GM23338 (cell line): ENCODE measurements at regions not wholly inside any gene's neighbourhood (a gene's known extent, or its start where the extent isn't known, plus 50 kb on each side); places are given as distances from the start of the nearest gene placed in this dataset.

ENCODE experiments used
- CREB1 ChIP-seq: fragments of 250-450 bp; sonication (Bioruptor Pico); IDR thresholded peaks from 2 replicates; pipeline ENCODE4 v1.5.0; 2020; ENCODE audit warnings: low read depth, mild to moderate bottlenecking, moderate library complexity
- EZH2 ChIP-seq: fragments of 200-600 bp; sonication (generic); IDR thresholded peaks from one replicate; pipeline ENCODE4 v1.8.0; 2017; ENCODE audit warnings: antibody characterized with exemption, mild to moderate bottlenecking, low read depth; ENCODE audit not compliant: unreplicated experiment
- EZH2phosphoT487 ChIP-seq: fragments of 200-600 bp; sonication (generic); IDR thresholded peaks from one replicate; pipeline ENCODE4 v1.8.1; 2018; ENCODE audit warnings: antibody characterized with exemption; ENCODE audit not compliant: unreplicated experiment
- JUNB ChIP-seq: IDR thresholded peaks from one replicate; pipeline ENCODE4 v1.6.1; 2016; ENCODE audit warnings: antibody characterized with exemption; ENCODE audit not compliant: unreplicated experiment
- NANOG ChIP-seq: IDR thresholded peaks from 2 replicates; pipeline ENCODE4 v1.6.1; 2016; ENCODE audit warnings: antibody characterized with exemption, borderline replicate concordance
- POLR2AphosphoS5 ChIP-seq: IDR thresholded peaks from 2 replicates; pipeline ENCODE4 v1.6.1; 2016; ENCODE audit warnings: antibody characterized with exemption, low read depth
- TF ChIP-seq, protein P1 (sequence below), 2 experiments: fragments of 200-600 bp in 1 of 2; sonication (generic) in 1 of 2; conservative IDR thresholded peaks; 2 replicates each; pipeline versions ENCODE4 v1.5.1 to v1.6.1; 2016 to 2017; ENCODE audit warnings: antibody characterized with exemption in 2 of 2, low read depth in 2 of 2, mild to moderate bottlenecking in 2 of 2, moderate library complexity in 1 of 2
- TF ChIP-seq, protein P2 (sequence below): IDR thresholded peaks from one replicate; pipeline ENCODE4 v1.6.1; 2018; ENCODE audit warnings: antibody characterized with exemption; ENCODE audit not compliant: unreplicated experiment

DNA sequence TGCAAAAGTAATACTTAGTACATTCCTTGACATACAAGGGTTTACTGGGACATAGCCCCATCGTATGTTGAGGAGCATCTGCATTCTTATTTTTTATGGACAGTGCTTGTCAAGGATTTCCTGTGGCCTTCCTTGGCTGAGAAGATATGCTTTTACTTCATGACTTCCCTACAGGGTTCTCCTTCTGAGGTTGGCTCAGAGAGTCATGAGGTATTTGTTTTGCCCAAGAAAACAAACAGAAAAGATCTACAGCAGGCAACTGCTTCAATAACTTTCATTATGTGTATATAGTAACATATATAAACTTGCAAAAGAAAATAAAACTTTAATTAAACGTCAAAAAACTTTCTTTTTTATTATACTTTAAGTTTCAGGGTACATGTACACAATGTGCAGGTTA, 577.2 kb upstream of the SEMA3D start:
- TF ChIP-seq, protein P1, sequence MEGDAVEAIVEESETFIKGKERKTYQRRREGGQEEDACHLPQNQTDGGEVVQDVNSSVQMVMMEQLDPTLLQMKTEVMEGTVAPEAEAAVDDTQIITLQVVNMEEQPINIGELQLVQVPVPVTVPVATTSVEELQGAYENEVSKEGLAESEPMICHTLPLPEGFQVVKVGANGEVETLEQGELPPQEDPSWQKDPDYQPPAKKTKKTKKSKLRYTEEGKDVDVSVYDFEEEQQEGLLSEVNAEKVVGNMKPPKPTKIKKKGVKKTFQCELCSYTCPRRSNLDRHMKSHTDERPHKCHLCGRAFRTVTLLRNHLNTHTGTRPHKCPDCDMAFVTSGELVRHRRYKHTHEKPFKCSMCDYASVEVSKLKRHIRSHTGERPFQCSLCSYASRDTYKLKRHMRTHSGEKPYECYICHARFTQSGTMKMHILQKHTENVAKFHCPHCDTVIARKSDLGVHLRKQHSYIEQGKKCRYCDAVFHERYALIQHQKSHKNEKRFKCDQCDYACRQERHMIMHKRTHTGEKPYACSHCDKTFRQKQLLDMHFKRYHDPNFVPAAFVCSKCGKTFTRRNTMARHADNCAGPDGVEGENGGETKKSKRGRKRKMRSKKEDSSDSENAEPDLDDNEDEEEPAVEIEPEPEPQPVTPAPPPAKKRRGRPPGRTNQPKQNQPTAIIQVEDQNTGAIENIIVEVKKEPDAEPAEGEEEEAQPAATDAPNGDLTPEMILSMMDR (conservative IDR thresholded peaks at IDR 0.05; ENCODE audit: low read depth in 2 of 2): no peak
- TF ChIP-seq CREB1 (CRISPR knock-in tag): no peak
- TF ChIP-seq, protein P2, sequence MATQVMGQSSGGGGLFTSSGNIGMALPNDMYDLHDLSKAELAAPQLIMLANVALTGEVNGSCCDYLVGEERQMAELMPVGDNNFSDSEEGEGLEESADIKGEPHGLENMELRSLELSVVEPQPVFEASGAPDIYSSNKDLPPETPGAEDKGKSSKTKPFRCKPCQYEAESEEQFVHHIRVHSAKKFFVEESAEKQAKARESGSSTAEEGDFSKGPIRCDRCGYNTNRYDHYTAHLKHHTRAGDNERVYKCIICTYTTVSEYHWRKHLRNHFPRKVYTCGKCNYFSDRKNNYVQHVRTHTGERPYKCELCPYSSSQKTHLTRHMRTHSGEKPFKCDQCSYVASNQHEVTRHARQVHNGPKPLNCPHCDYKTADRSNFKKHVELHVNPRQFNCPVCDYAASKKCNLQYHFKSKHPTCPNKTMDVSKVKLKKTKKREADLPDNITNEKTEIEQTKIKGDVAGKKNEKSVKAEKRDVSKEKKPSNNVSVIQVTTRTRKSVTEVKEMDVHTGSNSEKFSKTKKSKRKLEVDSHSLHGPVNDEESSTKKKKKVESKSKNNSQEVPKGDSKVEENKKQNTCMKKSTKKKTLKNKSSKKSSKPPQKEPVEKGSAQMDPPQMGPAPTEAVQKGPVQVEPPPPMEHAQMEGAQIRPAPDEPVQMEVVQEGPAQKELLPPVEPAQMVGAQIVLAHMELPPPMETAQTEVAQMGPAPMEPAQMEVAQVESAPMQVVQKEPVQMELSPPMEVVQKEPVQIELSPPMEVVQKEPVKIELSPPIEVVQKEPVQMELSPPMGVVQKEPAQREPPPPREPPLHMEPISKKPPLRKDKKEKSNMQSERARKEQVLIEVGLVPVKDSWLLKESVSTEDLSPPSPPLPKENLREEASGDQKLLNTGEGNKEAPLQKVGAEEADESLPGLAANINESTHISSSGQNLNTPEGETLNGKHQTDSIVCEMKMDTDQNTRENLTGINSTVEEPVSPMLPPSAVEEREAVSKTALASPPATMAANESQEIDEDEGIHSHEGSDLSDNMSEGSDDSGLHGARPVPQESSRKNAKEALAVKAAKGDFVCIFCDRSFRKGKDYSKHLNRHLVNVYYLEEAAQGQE: no peak
- no peak for TF ChIP-seq EZH2
- no peak for TF ChIP-seq POLR2AphosphoS5
- no peak for TF ChIP-seq EZH2phosphoT487
- TF ChIP-seq NANOG: no peak
- no peak for TF ChIP-seq JUNB
